ENCODE measurements at regions not wholly inside any gene's neighbourhood (a gene's known extent, or its start where the extent isn't known, plus 50 kb on each side); places are given as distances from the start of the nearest gene placed in this dataset.

- Mint-ChIP-seq H3K27me3 (no peaks in the 10 kb centered on the region), H3K9me3 (no peaks in the 10 kb centered on the region), H3K36me3 (no peaks in the 10 kb centered on the region), H3K27ac (no peak overlapping the region), H3K4me1 (no peaks in the 10 kb centered on the region), H3K4me3 (no peak overlapping the region)
- no peak for ATAC-seq
Measured at GRCh38 chr2:198387677-198388076, 583.3 kb downstream of the PLCL1 start.

- H3K4me3 Mint-ChIP-seq = no peak overlapping the region
- no peaks in the 10 kb centered on the region for H3K36me3 Mint-ChIP-seq
- no peaks in the 10 kb centered on the region for H3K27me3 Mint-ChIP-seq
- no peaks in the 10 kb centered on the region for H3K9me3 Mint-ChIP-seq
- H3K27ac Mint-ChIP-seq = no peak overlapping the region
- no peaks in the 10 kb centered on the region for H3K4me1 Mint-ChIP-seq
- ATAC-seq = no peak
Measured at GRCh38 chr2:198385856-198386255, 581.5 kb downstream of the PLCL1 start.

GRCh38 chr2:198385326-198385725 lies 580.9 kb downstream of the PLCL1 start:
- Mint-ChIP-seq H3K27ac (no peak overlapping the region), H3K27me3 (no peaks in the 10 kb centered on the region), H3K4me1 (no peaks in the 10 kb centered on the region), H3K4me3 (no peak overlapping the region), H3K9me3 (no peaks in the 10 kb centered on the region), H3K36me3 (no peaks in the 10 kb centered on the region)
- ATAC-seq = no peak

- no peak for ATAC-seq
- H3K36me3 Mint-ChIP-seq = no peaks in the 10 kb centered on the region
- no peaks in the 10 kb centered on the region for H3K9me3 Mint-ChIP-seq
- H3K27ac Mint-ChIP-seq = no peak overlapping the region
- H3K27me3 Mint-ChIP-seq = no peaks in the 10 kb centered on the region
- no peaks in the 10 kb centered on the region for H3K4me1 Mint-ChIP-seq
- no peak overlapping the region for H3K4me3 Mint-ChIP-seq
Measured at GRCh38 chr2:198383392-198383791, 579.0 kb downstream of the PLCL1 start.

GRCh38 chr2:198382811-198383210 lies 578.4 kb downstream of the PLCL1 start:
- ATAC-seq = no peak
- no peaks in the 10 kb centered on the region for H3K36me3 Mint-ChIP-seq
- no peaks in the 10 kb centered on the region for H3K9me3 Mint-ChIP-seq
- no peaks in the 10 kb centered on the region for H3K4me1 Mint-ChIP-seq
- H3K27ac Mint-ChIP-seq = no peak overlapping the region
- no peaks in the 10 kb centered on the region for H3K27me3 Mint-ChIP-seq
- H3K4me3 Mint-ChIP-seq = no peak overlapping the region

GRCh38 chr2:198376677-198377076 lies 572.3 kb downstream of the PLCL1 start:
- ATAC-seq = no peak
- H3K4me1 Mint-ChIP-seq = peaks cover 8% of the 10 kb centered on the region
- peaks cover 2% of the 10 kb centered on the region for H3K9me3 Mint-ChIP-seq
- peaks cover 30% of the 10 kb centered on the region for H3K27me3 Mint-ChIP-seq
- H3K4me3 Mint-ChIP-seq = no peak overlapping the region
- no peak overlapping the region for H3K27ac Mint-ChIP-seq
- H3K36me3 Mint-ChIP-seq = no peaks in the 10 kb centered on the region

- peaks cover 30% of the 10 kb centered on the region for H3K27me3 Mint-ChIP-seq
- H3K27ac Mint-ChIP-seq = no peak overlapping the region
- H3K4me3 Mint-ChIP-seq = no peak overlapping the region
- H3K9me3 Mint-ChIP-seq = peaks cover 2% of the 10 kb centered on the region
- H3K36me3 Mint-ChIP-seq = no peaks in the 10 kb centered on the region
- peaks cover 11% of the 10 kb centered on the region for H3K4me1 Mint-ChIP-seq
- ATAC-seq = no peak
Measured at GRCh38 chr2:198375083-198375410, 570.7 kb downstream of the PLCL1 start.

- Mint-ChIP-seq H3K9me3 (peaks cover 2% of the 10 kb centered on the region), H3K27me3 (peaks cover 30% of the 10 kb centered on the region)
- ATAC-seq = no peak
Measured at GRCh38 chr2:198374375-198375082, 570.1 kb downstream of the PLCL1 start.

GRCh38 chr2:198371921-198372543 lies 567.6 kb downstream of the PLCL1 start:
- peaks cover 11% of the 10 kb centered on the region for H3K4me1 Mint-ChIP-seq
- H3K27ac Mint-ChIP-seq = no peak overlapping the region
- H3K36me3 Mint-ChIP-seq = no peaks in the 10 kb centered on the region
- ATAC-seq = peak; percentile 91
- peak overlapping the region; percentile 30 for H3K4me3 Mint-ChIP-seq
- no peaks in the 10 kb centered on the region for H3K9me3 Mint-ChIP-seq
- H3K27me3 Mint-ChIP-seq = peaks cover 24% of the 10 kb centered on the region

More at GRCh38 chr2:198374375-198375082, 570.1 kb downstream of the PLCL1 start:
- Mint-ChIP-seq H3K36me3 (no peaks in the 10 kb centered on the region), H3K4me3 (no peak overlapping the region), H3K4me1 (peaks cover 11% of the 10 kb centered on the region), H3K27ac (no peak overlapping the region)

GRCh38 chr2:198371329-198371728 lies 566.9 kb downstream of the PLCL1 start:
- Mint-ChIP-seq H3K27me3 (peaks cover 17% of the 10 kb centered on the region), H3K9me3 (no peaks in the 10 kb centered on the region), H3K4me3 (peak overlapping the region; percentile 30), H3K27ac (no peak overlapping the region), H3K36me3 (no peaks in the 10 kb centered on the region), H3K4me1 (peaks cover 11% of the 10 kb centered on the region)
- no peak for ATAC-seq

GRCh38 chr2:198368089-198368488 lies 563.7 kb downstream of the PLCL1 start:
- no peak overlapping the region for H3K27ac Mint-ChIP-seq
- no peak for ATAC-seq
- H3K4me1 Mint-ChIP-seq = peaks cover 11% of the 10 kb centered on the region
- H3K36me3 Mint-ChIP-seq = no peaks in the 10 kb centered on the region
- H3K4me3 Mint-ChIP-seq = no peak overlapping the region
- H3K27me3 Mint-ChIP-seq = no peaks in the 10 kb centered on the region
- H3K9me3 Mint-ChIP-seq = no peaks in the 10 kb centered on the region

GRCh38 chr2:198362740-198363139 lies 558.3 kb downstream of the PLCL1 start:
- Mint-ChIP-seq H3K9me3 (no peaks in the 10 kb centered on the region), H3K4me3 (no peak overlapping the region), H3K36me3 (no peaks in the 10 kb centered on the region), H3K27me3 (peaks cover 5% of the 10 kb centered on the region), H3K4me1 (no peaks in the 10 kb centered on the region), H3K27ac (no peak overlapping the region)
- no peak for ATAC-seq

- no peak overlapping the region for H3K4me3 Mint-ChIP-seq
- no peak for ATAC-seq
- no peaks in the 10 kb centered on the region for H3K36me3 Mint-ChIP-seq
- no peaks in the 10 kb centered on the region for H3K9me3 Mint-ChIP-seq
- H3K4me1 Mint-ChIP-seq = no peaks in the 10 kb centered on the region
- no peak overlapping the region for H3K27ac Mint-ChIP-seq
- H3K27me3 Mint-ChIP-seq = peaks cover 11% of the 10 kb centered on the region
Measured at GRCh38 chr2:198359308-198359707, 554.9 kb downstream of the PLCL1 start.

- Mint-ChIP-seq H3K27me3 (peaks cover 11% of the 10 kb centered on the region), H3K36me3 (no peaks in the 10 kb centered on the region), H3K4me1 (no peaks in the 10 kb centered on the region), H3K27ac (no peak overlapping the region), H3K4me3 (no peak overlapping the region), H3K9me3 (no peaks in the 10 kb centered on the region)
- no peak for ATAC-seq
Measured at GRCh38 chr2:198356157-198356556, 551.8 kb downstream of the PLCL1 start.

GRCh38 chr2:198351647-198352046 lies 547.3 kb downstream of the PLCL1 start:
- H3K9me3 Mint-ChIP-seq = no peaks in the 10 kb centered on the region
- H3K4me3 Mint-ChIP-seq = no peak overlapping the region
- no peak for ATAC-seq
- no peak overlapping the region for H3K27ac Mint-ChIP-seq
- H3K4me1 Mint-ChIP-seq = no peaks in the 10 kb centered on the region
- H3K36me3 Mint-ChIP-seq = no peaks in the 10 kb centered on the region
- no peaks in the 10 kb centered on the region for H3K27me3 Mint-ChIP-seq

GRCh38 chr2:198347946-198348345 lies 543.6 kb downstream of the PLCL1 start:
- Mint-ChIP-seq H3K27ac (no peak overlapping the region), H3K27me3 (no peaks in the 10 kb centered on the region), H3K4me1 (no peaks in the 10 kb centered on the region), H3K9me3 (no peaks in the 10 kb centered on the region), H3K36me3 (no peaks in the 10 kb centered on the region), H3K4me3 (no peak overlapping the region)
- no peak for ATAC-seq

All from stimulated activated memory B cell treated with anti-CD40 and anti-IgM and Interleukin-4, amounts not matched to agents 10 μg/mL and 1 μg/mL and 100 μg/mL, for 72 hours (primary cell).